ENCODE measurements at regions not wholly inside any gene's neighbourhood (a gene's known extent, or its start where the extent isn't known, plus 50 kb on each side); places are given as distances from the start of the nearest gene placed in this dataset.

DNA sequence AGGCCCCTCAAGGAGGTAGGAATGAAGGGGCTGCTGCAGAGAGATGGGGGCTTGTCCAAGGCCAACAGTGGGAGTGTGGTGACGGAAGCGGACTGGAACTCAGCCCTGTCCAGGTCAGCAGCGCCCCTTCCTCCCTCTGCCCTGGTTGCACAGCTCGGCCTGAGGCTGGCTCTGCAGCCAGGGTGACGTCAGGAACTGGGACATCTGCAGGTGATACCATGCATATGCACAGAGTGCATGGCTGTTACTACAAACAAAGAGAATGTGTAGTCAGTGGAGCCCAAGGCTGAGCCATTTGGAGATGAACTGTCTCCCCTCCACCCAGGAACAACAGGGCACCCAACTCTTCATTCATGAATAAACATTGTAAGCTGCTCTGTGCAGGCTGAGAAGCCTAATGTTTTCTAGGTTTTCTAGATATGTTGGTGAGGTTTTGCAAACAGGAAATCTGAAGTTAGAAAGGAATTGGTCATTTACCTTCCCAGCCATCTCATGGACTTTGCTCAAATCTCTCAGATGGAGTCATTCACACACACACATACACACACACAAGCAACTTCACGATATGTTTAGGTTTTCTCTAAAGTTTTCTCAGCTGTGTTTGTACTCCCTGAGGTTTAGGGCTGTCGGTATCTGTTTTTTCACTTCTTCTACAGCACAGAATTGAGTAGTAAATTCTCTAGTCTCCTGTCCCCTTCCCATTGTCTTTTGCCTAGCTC is 117.2 kb downstream of the TLE3 start:
- Histone ChIP-seq H3K27me3 (peaks cover 0 to 48% (median 38%) of the 10 kb centered on the region in 7 donors), H3K9me3 (peaks cover 0 to 6% (median 0%) of the 10 kb centered on the region in 11 donors), H3K27ac (no peak overlapping the region), H3K36me3 (no peaks in the 10 kb centered on the region), H3K4me3 (no peak overlapping the region), H3K4me1 (no peaks in the 10 kb centered on the region)
- TF ChIP-seq, protein P1, sequence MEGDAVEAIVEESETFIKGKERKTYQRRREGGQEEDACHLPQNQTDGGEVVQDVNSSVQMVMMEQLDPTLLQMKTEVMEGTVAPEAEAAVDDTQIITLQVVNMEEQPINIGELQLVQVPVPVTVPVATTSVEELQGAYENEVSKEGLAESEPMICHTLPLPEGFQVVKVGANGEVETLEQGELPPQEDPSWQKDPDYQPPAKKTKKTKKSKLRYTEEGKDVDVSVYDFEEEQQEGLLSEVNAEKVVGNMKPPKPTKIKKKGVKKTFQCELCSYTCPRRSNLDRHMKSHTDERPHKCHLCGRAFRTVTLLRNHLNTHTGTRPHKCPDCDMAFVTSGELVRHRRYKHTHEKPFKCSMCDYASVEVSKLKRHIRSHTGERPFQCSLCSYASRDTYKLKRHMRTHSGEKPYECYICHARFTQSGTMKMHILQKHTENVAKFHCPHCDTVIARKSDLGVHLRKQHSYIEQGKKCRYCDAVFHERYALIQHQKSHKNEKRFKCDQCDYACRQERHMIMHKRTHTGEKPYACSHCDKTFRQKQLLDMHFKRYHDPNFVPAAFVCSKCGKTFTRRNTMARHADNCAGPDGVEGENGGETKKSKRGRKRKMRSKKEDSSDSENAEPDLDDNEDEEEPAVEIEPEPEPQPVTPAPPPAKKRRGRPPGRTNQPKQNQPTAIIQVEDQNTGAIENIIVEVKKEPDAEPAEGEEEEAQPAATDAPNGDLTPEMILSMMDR (IDR thresholded peaks at IDR 0.05), result no peak
- ATAC-seq (no peak), DNase-seq (no peak)
- intact Hi-C loops (cut with DNase I), result no loop called here
- WGBS, 2 donors, result 67 to 68% methylated on average over 7 of the region's 7 CpGs

DNA sequence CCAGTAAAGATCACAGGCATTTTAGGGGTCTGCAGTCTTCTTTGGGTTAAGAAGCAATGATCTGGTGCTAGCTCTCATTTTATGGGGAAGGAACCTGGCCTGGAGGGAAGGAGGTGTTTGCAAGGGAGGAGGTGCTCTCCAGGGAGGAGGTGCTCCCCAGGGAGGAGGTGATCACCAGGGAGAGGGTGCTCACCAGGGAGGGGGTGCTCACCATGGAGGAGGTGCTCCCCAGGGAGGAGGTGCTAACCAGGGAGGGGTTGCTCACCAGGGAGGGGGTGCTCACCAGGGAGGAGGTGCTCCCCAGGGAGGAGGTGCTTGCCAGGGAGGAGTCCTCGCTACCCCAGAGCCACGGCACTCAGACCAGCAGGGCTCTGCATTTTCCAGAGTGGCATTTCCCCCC is 115.7 kb downstream of the TLE3 start:
- Histone ChIP-seq H3K4me3 (no peak overlapping the region), H3K4me1 (no peaks in the 10 kb centered on the region), H3K9me3 (peaks cover 0 to under 1% (median 0%) of the 10 kb centered on the region in 11 donors), H3K27ac (no peak overlapping the region), H3K36me3 (no peaks in the 10 kb centered on the region), H3K27me3 (peaks cover 0 to 49% (median 42%) of the 10 kb centered on the region in 7 donors)
- 66 to 71% methylated on average over 2 of the region's 2 CpGs for WGBS, 2 donors
- TF ChIP-seq, protein P1 (IDR thresholded peaks at IDR 0.05), result no peak
- DNase-seq (no peak), ATAC-seq (no peak)
- intact Hi-C loops (cut with DNase I), result no loop called here

DNA sequence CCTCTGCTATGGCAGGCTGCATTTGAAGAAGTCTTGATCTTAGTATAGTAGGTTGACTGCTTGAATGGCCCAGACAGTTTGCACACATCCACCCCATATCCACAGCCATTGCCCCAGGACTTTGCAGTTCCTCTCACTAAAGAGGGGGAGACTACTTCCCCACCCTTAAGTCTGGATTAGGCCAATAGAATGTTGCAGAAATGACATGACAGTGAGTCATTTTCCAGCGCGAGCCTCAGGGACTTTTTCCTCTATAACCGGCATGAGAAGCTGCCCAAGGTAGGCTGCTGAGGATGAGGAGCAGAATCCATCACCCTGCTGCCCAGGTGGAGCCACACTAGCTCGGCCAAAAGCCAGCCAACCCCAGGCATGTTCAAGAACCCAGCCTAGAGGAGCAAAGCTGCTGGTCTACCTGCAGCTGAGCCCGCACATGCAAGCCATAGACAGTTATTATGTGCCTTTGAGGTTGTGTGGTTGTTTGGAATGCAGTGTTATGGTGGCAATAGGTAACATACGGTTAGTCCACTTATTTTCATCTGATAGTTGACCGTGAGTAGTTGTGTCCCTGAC is 113.9 kb downstream of the TLE3 start:
- H3K4me1 ChIP-seq, result no peaks in the 10 kb centered on the region
- DNase-seq (no peak), ATAC-seq (no peak)
- TF ChIP-seq, protein P1 (IDR thresholded peaks at IDR 0.05), result no peak
- H3K27me3 ChIP-seq, result peaks cover 0 to 65% (median 55%) of the 10 kb centered on the region in 7 donors
- no peaks in the 10 kb centered on the region for H3K36me3 ChIP-seq
- H3K4me3 ChIP-seq, result no peak overlapping the region
- 77 to 81% methylated on average over 7 of the region's 7 CpGs for WGBS, 2 donors
- no peaks in the 10 kb centered on the region for H3K9me3 ChIP-seq
- no peak overlapping the region for H3K27ac ChIP-seq
- intact Hi-C loops (cut with DNase I), result no loop called here

DNA sequence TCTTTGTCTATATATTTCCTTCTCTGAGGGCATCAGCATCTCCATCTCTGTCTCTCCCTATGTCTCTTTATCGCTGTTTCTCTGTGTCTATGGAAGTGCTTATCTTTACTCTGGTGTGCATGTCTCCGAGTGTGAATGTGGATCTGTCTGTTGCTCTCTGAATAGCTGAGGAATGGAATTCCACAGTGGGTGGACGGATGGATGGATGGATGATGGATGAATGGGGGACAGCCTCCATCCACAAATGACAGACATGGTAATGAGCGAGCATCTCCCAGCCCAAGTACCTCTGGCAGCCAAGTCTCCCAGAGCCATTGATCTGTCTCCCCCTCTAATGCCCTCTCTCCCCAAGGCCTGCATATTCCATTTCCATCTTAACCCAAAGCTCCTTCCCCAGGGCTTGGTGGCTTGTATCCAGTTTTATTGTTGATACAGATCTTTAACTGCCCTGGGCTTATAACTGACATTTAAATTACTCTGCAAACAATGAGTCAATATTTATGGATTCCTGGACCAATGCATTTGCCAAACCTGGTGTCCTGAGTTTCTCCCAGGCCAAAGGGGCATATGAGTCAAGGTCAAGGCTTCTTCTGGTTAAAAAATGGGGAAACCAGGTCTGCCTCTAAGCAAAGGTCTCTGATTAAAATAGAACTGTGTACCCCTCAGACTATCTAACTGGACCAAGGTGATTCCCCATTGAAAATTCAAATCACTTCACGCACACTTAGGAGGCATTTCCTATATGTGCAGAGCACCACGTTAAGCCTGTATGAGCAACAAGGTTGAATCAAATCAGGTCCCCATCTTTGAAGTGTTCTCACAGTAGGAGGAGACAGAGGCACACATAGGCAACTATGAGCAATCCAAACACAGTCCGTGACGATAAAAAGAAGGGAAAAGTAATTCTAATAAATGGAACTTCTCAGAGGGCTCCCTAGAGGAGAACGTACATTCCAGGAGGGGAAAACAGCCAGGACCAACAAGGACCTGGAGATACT is 109.9 kb downstream of the TLE3 start:
- ATAC-seq (no peak), DNase-seq (no peak)
- H3K4me1 ChIP-seq, result no peaks in the 10 kb centered on the region
- 74% methylated on average over 9 of the region's 9 CpGs for WGBS, 2 donors
- TF ChIP-seq, protein P1 (IDR thresholded peaks at IDR 0.05), result no peak
- H3K27me3 ChIP-seq, result peaks cover 0 to 84% (median 72%) of the 10 kb centered on the region in 7 donors
- intact Hi-C loops (cut with DNase I), result no loop called here
- H3K9me3 ChIP-seq, result no peaks in the 10 kb centered on the region
- no peak overlapping the region for H3K27ac ChIP-seq
- H3K36me3 ChIP-seq, result no peaks in the 10 kb centered on the region
- no peak overlapping the region for H3K4me3 ChIP-seq

Data from heart right ventricle (tissue), 16 donors.